PFSK-1 (cell line): ENCODE measurements at regions not wholly inside any gene's neighbourhood (a gene's known extent, or its start where the extent isn't known, plus 50 kb on each side); places are given as distances from the start of the nearest gene placed in this dataset.

Experiments
- POLR2AphosphoS5 ChIP-seq: IDR thresholded peaks from 2 replicates; pipeline ENCODE4 v1.6.1; 2012; ENCODE audit warnings: low read depth, mild to moderate bottlenecking, control low read depth, low read length, moderate library complexity
- SIN3A ChIP-seq: IDR thresholded peaks from 2 replicates; pipeline ENCODE4 v1.6.1; 2012; ENCODE audit warnings: mild to moderate bottlenecking, low read length, moderate library complexity, borderline replicate concordance; ENCODE audit not compliant: insufficient read depth
- TAF1 ChIP-seq: IDR thresholded peaks from 2 replicates; pipeline ENCODE4 v1.6.1; 2012; ENCODE audit warnings: low read length, control low read depth, borderline replicate concordance; ENCODE audit not compliant: insufficient read depth
- TF ChIP-seq, protein P1 (sequence below), 2 experiments: IDR thresholded peaks; 2 replicates each; pipeline versions ENCODE4 v1.6.1 to v1.8.0; 2011 to 2012; ENCODE audit warnings: low read depth in 2 of 2, low read length in 2 of 2, control low read depth in 1 of 2, inconsistent platforms in 1 of 2, mild to moderate bottlenecking in 1 of 2, moderate library complexity in 1 of 2; ENCODE audit not compliant: insufficient read depth in 1 of 2

DNA sequence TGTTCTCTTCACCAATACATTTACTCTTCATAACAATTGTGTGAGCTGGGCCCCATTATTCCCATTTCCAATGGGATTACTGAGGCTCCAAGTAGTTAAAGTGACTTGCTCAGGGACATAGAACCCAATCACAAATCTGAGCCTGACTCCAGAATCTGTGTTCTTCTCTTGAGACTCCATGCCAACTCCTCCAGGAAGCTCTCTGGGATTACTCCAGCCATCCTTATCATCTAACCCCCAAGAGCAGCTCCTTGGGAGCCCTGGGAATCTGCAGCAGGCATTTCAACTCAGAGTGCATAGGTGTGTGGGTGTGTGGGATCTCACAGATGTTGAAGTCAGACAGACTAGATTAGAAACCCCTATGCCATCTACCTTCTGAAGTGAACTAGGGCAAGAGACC, 131.4 kb upstream of the BOD1 start:
- TF ChIP-seq SIN3A (no peak), POLR2AphosphoS5 (no peak), TAF1 (no peak)
- TF ChIP-seq, protein P1, sequence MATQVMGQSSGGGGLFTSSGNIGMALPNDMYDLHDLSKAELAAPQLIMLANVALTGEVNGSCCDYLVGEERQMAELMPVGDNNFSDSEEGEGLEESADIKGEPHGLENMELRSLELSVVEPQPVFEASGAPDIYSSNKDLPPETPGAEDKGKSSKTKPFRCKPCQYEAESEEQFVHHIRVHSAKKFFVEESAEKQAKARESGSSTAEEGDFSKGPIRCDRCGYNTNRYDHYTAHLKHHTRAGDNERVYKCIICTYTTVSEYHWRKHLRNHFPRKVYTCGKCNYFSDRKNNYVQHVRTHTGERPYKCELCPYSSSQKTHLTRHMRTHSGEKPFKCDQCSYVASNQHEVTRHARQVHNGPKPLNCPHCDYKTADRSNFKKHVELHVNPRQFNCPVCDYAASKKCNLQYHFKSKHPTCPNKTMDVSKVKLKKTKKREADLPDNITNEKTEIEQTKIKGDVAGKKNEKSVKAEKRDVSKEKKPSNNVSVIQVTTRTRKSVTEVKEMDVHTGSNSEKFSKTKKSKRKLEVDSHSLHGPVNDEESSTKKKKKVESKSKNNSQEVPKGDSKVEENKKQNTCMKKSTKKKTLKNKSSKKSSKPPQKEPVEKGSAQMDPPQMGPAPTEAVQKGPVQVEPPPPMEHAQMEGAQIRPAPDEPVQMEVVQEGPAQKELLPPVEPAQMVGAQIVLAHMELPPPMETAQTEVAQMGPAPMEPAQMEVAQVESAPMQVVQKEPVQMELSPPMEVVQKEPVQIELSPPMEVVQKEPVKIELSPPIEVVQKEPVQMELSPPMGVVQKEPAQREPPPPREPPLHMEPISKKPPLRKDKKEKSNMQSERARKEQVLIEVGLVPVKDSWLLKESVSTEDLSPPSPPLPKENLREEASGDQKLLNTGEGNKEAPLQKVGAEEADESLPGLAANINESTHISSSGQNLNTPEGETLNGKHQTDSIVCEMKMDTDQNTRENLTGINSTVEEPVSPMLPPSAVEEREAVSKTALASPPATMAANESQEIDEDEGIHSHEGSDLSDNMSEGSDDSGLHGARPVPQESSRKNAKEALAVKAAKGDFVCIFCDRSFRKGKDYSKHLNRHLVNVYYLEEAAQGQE (IDR thresholded peaks at IDR 0.05; ENCODE audit: insufficient read depth in 1 of 2, low read depth in 2 of 2, low read length in 2 of 2) = no peak
